K562 (cell line): ENCODE measurements at regions not wholly inside any gene's neighbourhood (a gene's known extent, or its start where the extent isn't known, plus 50 kb on each side); places are given as distances from the start of the nearest gene placed in this dataset.

Source experiments
- ATAC-seq: fragments of 200-7000 bp; cut with Tn5 transposase; 3 replicates; pipeline ENCODE4 v1.9.1; 2020; ENCODE audit warnings: moderate library complexity
- BruUV-seq: library from RNA; stranded (reverse); fragments of 400-500 nt; replicated peaks from 2 replicates; lab custom pipeline; 2021; lab: Mats Ljungman, UMichigan
- CTCF ChIA-PET: fragments of 300-600 bp; formaldehyde crosslinking; extraction: SDS; loops from one replicate; lab custom pipeline; 2021; ENCODE audit warnings: low intra/inter-chr PET ratio; lab: Yijun Ruan, JAX
- POLR2A ChIA-PET: fragments of 300-600, 350-650 bp; sonication (Branson Sonifier 250); formaldehyde crosslinking; extraction: SDS; loops from one replicate; lab custom pipeline; 2021; ENCODE audit warnings: antibody characterized with exemption, inconsistent platforms; lab: Yijun Ruan, JAX
- DNase-seq, 4 experiments: peaks; one replicate each; pipeline versions ENCODE4 v3.0.0 to v3.0.0-alpha.2; 2011 to 2018; ENCODE audit warnings: low spot score in 3 of 4, mixed read lengths in 3 of 4; ENCODE audit errors: extremely low read depth in 1 of 4
- FAIRE-seq: peaks from 2 replicates; lab custom pipeline; 2011; peaks lifted over from hg19 to GRCh38; lab: Jason Lieb, UNC
- H2AFZ ChIP-seq: 2 replicates; pipeline ENCODE4 v1.6.0; 2011; ENCODE audit warnings: low read depth, low read length, control low read depth, inconsistent platforms
- H3K27ac ChIP-seq: fragments of 200-600 bp; 3 replicates; pipeline ENCODE4 v1.8.0; 2011; ENCODE audit warnings: low read depth, mild to moderate bottlenecking, control low read depth, inconsistent platforms, low read length, moderate library complexity, mixed read lengths; ENCODE audit errors: extremely low read depth
- H3K27me3 ChIP-seq, 2 experiments: fragments of 300-600 bp in 1 of 2; 2 replicates in 1 of 2; 3 replicates in 1 of 2; pipeline versions ENCODE4 v1.6.0 to v1.8.0; 2011; ENCODE audit warnings: inconsistent platforms in 2 of 2, low read length in 2 of 2, mild to moderate bottlenecking in 1 of 2, mixed read lengths in 1 of 2, moderate library complexity in 1 of 2; ENCODE audit not compliant: control insufficient read depth in 2 of 2, insufficient read depth in 2 of 2
- H3K36me3 ChIP-seq: fragments of 300-600 bp; 3 replicates; pipeline ENCODE4 v1.8.0; 2011; ENCODE audit warnings: mild to moderate bottlenecking, low read length, inconsistent platforms; ENCODE audit not compliant: control insufficient read depth, insufficient read depth
- H3K4me1 ChIP-seq, 2 experiments: fragments of 200-600 bp in 1 of 2; replicated peaks in 1 of 2; 2 replicates in 1 of 2; 3 replicates in 1 of 2; pipeline versions ENCODE4 v1.5.1 to v1.8.0; 2011; ENCODE audit warnings: inconsistent platforms in 2 of 2, low read length in 2 of 2, mild to moderate bottlenecking in 1 of 2, mixed read lengths in 1 of 2, moderate library complexity in 1 of 2; ENCODE audit not compliant: control insufficient read depth in 2 of 2, insufficient read depth in 2 of 2
- H3K4me2 ChIP-seq: 2 replicates; pipeline ENCODE4 v1.6.1; 2011; ENCODE audit warnings: low read length, control low read depth, inconsistent platforms, mixed read lengths; ENCODE audit not compliant: insufficient read depth
- H3K4me3 ChIP-seq: fragments of 200-600 bp; sonication (generic), shearing (Covaris generic); 2 replicates; pipeline ENCODE4 v1.5.1; 2016; ENCODE audit warnings: control low read depth, inconsistent platforms
- H3K79me2 ChIP-seq: fragments of 200-600 bp; 3 replicates; pipeline ENCODE4 v1.8.0; 2011; ENCODE audit warnings: low read length, inconsistent platforms; ENCODE audit not compliant: control insufficient read depth, insufficient read depth
- H3K9ac ChIP-seq, 2 experiments: 2 replicates each; pipeline versions ENCODE4 v1.6.0 to v1.6.1; 2011; ENCODE audit warnings: low read depth in 2 of 2, low read length in 2 of 2, control low read depth in 1 of 2, inconsistent platforms in 1 of 2, mild to moderate bottlenecking in 1 of 2, mixed read lengths in 1 of 2; ENCODE audit not compliant: insufficient read depth in 1 of 2
- H3K9me1 ChIP-seq: one replicate; pipeline ENCODE4 v1.6.0; 2011; ENCODE audit warnings: inconsistent platforms, mild to moderate bottlenecking, low read length, moderate library complexity; ENCODE audit not compliant: control insufficient read depth, insufficient read depth
- H3K9me3 ChIP-seq: replicated peaks from 2 replicates; pipeline ENCODE4 v1.5.1; 2011; ENCODE audit warnings: low read depth, low read length, inconsistent platforms; ENCODE audit not compliant: control insufficient read depth, insufficient read depth
- H4K20me1 ChIP-seq: replicated peaks from 2 replicates; pipeline ENCODE4 v1.6.1; 2011; ENCODE audit warnings: low read length, inconsistent platforms, mixed read lengths; ENCODE audit not compliant: control insufficient read depth, insufficient read depth
- CHD1 ChIP-seq: fragments of 200-600 bp; sonication (generic); IDR thresholded peaks from one replicate; pipeline ENCODE4 v1.6.1; 2012; ENCODE audit warnings: mild to moderate bottlenecking, moderate library complexity, low read length, inconsistent platforms
- EZH2 ChIP-seq: IDR thresholded peaks from 2 replicates; pipeline ENCODE4 v1.6.1; 2012; ENCODE audit warnings: low read depth, mild to moderate bottlenecking, inconsistent platforms, low read length, borderline replicate concordance
- GMEB1 ChIP-seq: fragments of 250-450 bp; sonication (Bioruptor Pico); IDR thresholded peaks from 2 replicates; pipeline ENCODE4 v1.4.0; 2020; ENCODE audit warnings: mild to moderate bottlenecking
- HCFC1 ChIP-seq: IDR thresholded peaks from 2 replicates; pipeline ENCODE4 v1.6.1; 2012; ENCODE audit warnings: low read depth, low read length, improper control_type of control experiment
- STAG1 ChIP-seq: sonication (generic); formaldehyde crosslinking; IDR thresholded peaks from 2 replicates; pipeline ENCODE4 v1.5.0; 2020; ENCODE audit warnings: missing genetic modification reagents, borderline replicate concordance
- YBX1 ChIP-seq: fragments of 450-650 bp; IDR thresholded peaks from 2 replicates; pipeline ENCODE4 v1.7.1; 2016; ENCODE audit warnings: mild to moderate bottlenecking
- ZBTB11 ChIP-seq, 3 experiments: fragments of 200-800 bp in 1 of 3; fragments of 250-450 bp in 1 of 3; fragments of 450-650 bp in 1 of 3; sonication (Bioruptor Pico) in 1 of 3; sonication (Bioruptor generic) in 1 of 3; formaldehyde crosslinking in 1 of 3; IDR thresholded peaks; 2 replicates each; pipeline versions ENCODE4 v1.6.1 to v1.8.0; 2016 to 2022; ENCODE audit warnings: mild to moderate bottlenecking in 2 of 3, missing genetic modification characterization in 2 of 3, missing compliant biosample characterization in 1 of 3, moderate library complexity in 1 of 3
- ZBTB34 ChIP-seq: fragments of 250-450 bp; sonication (Bioruptor Pico); IDR thresholded peaks from 2 replicates; pipeline ENCODE4 v1.8.0; 2021; ENCODE audit warnings: mild to moderate bottlenecking, moderate library complexity
- ZC3H11A ChIP-seq: IDR thresholded peaks from 2 replicates; pipeline ENCODE4 v1.6.1; 2012; ENCODE audit warnings: low read depth, low read length, improper control_type of control experiment
- ZNF449 ChIP-seq: fragments of 250-450 bp; sonication (Bioruptor Pico); IDR thresholded peaks from 2 replicates; pipeline ENCODE4 v1.8.0; 2022; ENCODE audit warnings: moderate library complexity, mild to moderate bottlenecking, inconsistent platforms
- ZNF57 ChIP-seq: fragments of 450-650 bp; formaldehyde crosslinking; IDR thresholded peaks from 2 replicates; pipeline ENCODE4 v1.4.0; 2020; ENCODE audit warnings: mild to moderate bottlenecking, moderate library complexity
- ZNF584 ChIP-seq: fragments of 200-800 bp; sonication (Bioruptor generic); IDR thresholded peaks from 2 replicates; pipeline ENCODE4 v1.6.1; 2016; ENCODE audit warnings: low read depth, mild to moderate bottlenecking, missing genetic modification characterization, missing compliant biosample characterization
- ZNF586 ChIP-seq: fragments of 450-650 bp; formaldehyde crosslinking; conservative IDR thresholded peaks from 2 replicates; pipeline ENCODE4 v1.4.0; 2020; ENCODE audit warnings: mild to moderate bottlenecking, moderate library complexity
- WGBS: fragments of 100-300 bp; shearing (Covaris generic); methylation state at CpG from one replicate; pipeline ENCODE4 v1.1.6; 2016; ENCODE audit warnings: low coverage, mixed read lengths; ENCODE audit not compliant: insufficient coverage; ENCODE audit errors: missing lambda C conversion rate; 5-methylcytosine and 5-hydroxymethylcytosine counted together
- in situ Hi-C: fragments of 300-500 bp; cut with MboI; formaldehyde crosslinking; loops from 4 replicates; pipeline ENCODE4 v1.15.0; 2018; ENCODE audit warnings: inconsistent platforms, mixed read lengths
- intact Hi-C: fragments of 100-400 bp; cut with micrococcal nuclease; formaldehyde crosslinking; loops from 2 replicates; pipeline ENCODE4 v1.14.2; 2022

GRCh38 chr16:31704138-31704537 lies 169.5 kb upstream of the ZNF267 start:
- BruUV-seq, result no TSS peak
- CTCF ChIA-PET, result no interaction called here
- DNase-seq, result no peak
- 95% methylated on average over 7 of the region's 9 CpGs for WGBS
- FAIRE-seq, result no peak
- H3K4me3 ChIP-seq, result no peak overlapping the region
- no peak overlapping the region for H3K9ac ChIP-seq
- H3K9me1 ChIP-seq, result peaks cover 4% of the 10 kb centered on the region
- no peak overlapping the region for H2AFZ ChIP-seq
- no peak for ATAC-seq
- peaks cover 5 to 8% of the 10 kb centered on the region in 2 experiments; a peak in 3 of 5 replicates for H3K4me1 ChIP-seq
- intact Hi-C loops, result loop anchor here (5.0 kb wide), 1 partner anchor 173 kb away; no protein-coding TSS in a partner anchor
- POLR2A ChIA-PET, result interaction anchor here (1.4 kb wide), 1 partner anchor 9 kb away, joined by 3 read pairs; a partner anchor contains a TSS
- no peak overlapping the region for H3K27ac ChIP-seq
- peaks cover 23% of the 10 kb centered on the region for H3K79me2 ChIP-seq
- peaks cover 70% of the 10 kb centered on the region; the same call in 2 of the 3 replicates for H3K36me3 ChIP-seq
- in situ Hi-C loops, result no loop called here
- no peaks in the 10 kb centered on the region for H3K9me3 ChIP-seq
- no peaks in the 10 kb centered on the region for H3K27me3 ChIP-seq
- no peaks in the 10 kb centered on the region; the same call in 1 of the 2 replicates for H4K20me1 ChIP-seq
- no peak overlapping the region for H3K4me2 ChIP-seq
- TF ChIP-seq CHD1, result no peak
- TF ChIP-seq ZNF449, result no peak
- no peak for TF ChIP-seq STAG1 (CRISPR knock-in tag)
- no peak for TF ChIP-seq ZC3H11A
- no peak for TF ChIP-seq ZNF584 (CRISPR knock-in tag)
- no peak for TF ChIP-seq ZNF57
- TF ChIP-seq YBX1, result no peak
- TF ChIP-seq ZBTB34 (CRISPR knock-in tag), result no peak
- no peak for TF ChIP-seq GMEB1
- TF ChIP-seq EZH2, result no peak
- no peak for TF ChIP-seq ZNF586 (CRISPR knock-in tag)
- TF ChIP-seq ZBTB11 (CRISPR knock-in tag; IDR thresholded peaks at IDR 0.05), result no peak
- TF ChIP-seq HCFC1, result no peak
